ENCODE measurements at regions not wholly inside any gene's neighbourhood (a gene's known extent, or its start where the extent isn't known, plus 50 kb on each side); places are given as distances from the start of the nearest gene placed in this dataset.

DNA sequence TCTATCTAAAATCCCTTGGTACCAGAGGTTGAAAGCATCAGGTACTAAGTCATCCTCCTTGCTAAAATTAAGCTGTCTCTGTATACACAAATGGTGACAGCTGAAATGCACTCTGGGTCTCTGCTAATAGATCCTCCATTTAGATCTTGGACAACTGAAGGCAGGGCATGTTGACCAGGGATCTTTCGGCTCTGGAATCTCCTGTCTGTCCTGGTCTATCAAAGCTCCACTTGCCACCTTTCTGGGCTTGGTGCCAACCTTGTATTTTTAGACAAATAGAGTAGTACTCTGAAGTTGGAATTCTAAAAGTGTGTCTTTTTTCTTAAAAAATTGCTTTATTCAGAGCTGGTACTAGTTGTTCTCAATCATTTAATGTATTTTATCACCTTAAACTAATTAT lies 135.2 kb upstream of the HMHB1 start:
- no peaks in the 10 kb centered on the region for H3K79me1 ChIP-seq (ENCODE audit: low read length)
- no peak overlapping the region for H3K27ac ChIP-seq (ENCODE audit: low read depth, low read length)
- H3K18ac ChIP-seq (ENCODE audit: low read length): no peak overlapping the region
- H3K27me3 ChIP-seq (ENCODE audit: insufficient read depth, low read length, poor library complexity): no peaks in the 10 kb centered on the region
- no peak overlapping the region for H2AK5ac ChIP-seq (ENCODE audit: low read length)
- DNase-seq: no peak
- H3K4me2 ChIP-seq (ENCODE audit: low read length): no peak overlapping the region
- no peak overlapping the region for H3K4me3 ChIP-seq (ENCODE audit: low read length)
- H3K56ac ChIP-seq (ENCODE audit: low read length): no peak overlapping the region
- H3K9ac ChIP-seq (ENCODE audit: low read length): no peak overlapping the region
- no peak overlapping the region for H2BK15ac ChIP-seq (replicated peaks; ENCODE audit: low read depth)
- no peak overlapping the region for H3K23ac ChIP-seq (ENCODE audit: low read length)
- no peak overlapping the region for H4K5ac ChIP-seq (ENCODE audit: low read length)
- H4K8ac ChIP-seq (ENCODE audit: low read depth, low read length): no peak overlapping the region
- H3K4ac ChIP-seq (ENCODE audit: low read depth, low read length): no peak overlapping the region
- H3K36me3 ChIP-seq (ENCODE audit: control insufficient read depth, insufficient read depth, low read length): no peaks in the 10 kb centered on the region
- H3K4me1 ChIP-seq (ENCODE audit: control insufficient read depth, low read depth, low read length): no peaks in the 10 kb centered on the region
- H2BK120ac ChIP-seq (ENCODE audit: low read depth, low read length): no peak overlapping the region
- no peak overlapping the region for H2BK5ac ChIP-seq (ENCODE audit: low read length)
- H3K79me2 ChIP-seq (ENCODE audit: control insufficient read depth, insufficient read depth, low read length): no peaks in the 10 kb centered on the region
- no CpG with 5 or more reads among the region's 1 CpG for WGBS (ENCODE audit: extremely low coverage, insufficient coverage, low lambda C conversion rate)

DNA sequence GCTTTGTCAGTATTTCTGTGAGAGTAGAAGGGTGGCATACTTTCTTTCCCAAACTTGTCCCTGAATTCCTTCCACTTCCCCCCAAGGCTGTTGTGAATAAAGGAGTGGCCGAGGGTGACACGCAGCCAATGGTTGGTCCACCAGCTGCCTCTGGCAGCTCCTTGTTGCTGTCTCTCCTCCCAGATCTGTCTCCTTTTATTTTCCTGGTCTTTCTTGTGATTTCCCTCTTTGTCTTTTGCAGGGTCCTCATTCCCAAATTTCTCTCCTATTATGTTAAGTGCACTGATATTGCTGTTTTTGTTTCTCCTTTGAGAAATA lies 137.5 kb upstream of the HMHB1 start:
- Histone ChIP-seq H3K4ac (ENCODE audit: low read depth, low read length) (no peak overlapping the region), H2BK5ac (ENCODE audit: low read length) (no peak overlapping the region), H3K9ac (ENCODE audit: low read length) (no peak overlapping the region), H3K4me1 (ENCODE audit: control insufficient read depth, low read depth, low read length) (no peaks in the 10 kb centered on the region), H3K18ac (ENCODE audit: low read length) (no peak overlapping the region), H3K4me2 (ENCODE audit: low read length) (no peak overlapping the region), H2AK5ac (ENCODE audit: low read length) (no peak overlapping the region), H4K5ac (ENCODE audit: low read length) (no peak overlapping the region), H3K27me3 (ENCODE audit: insufficient read depth, low read length, poor library complexity) (no peaks in the 10 kb centered on the region), H3K79me1 (ENCODE audit: low read length) (no peaks in the 10 kb centered on the region), H4K8ac (ENCODE audit: low read depth, low read length) (no peak overlapping the region), H3K79me2 (ENCODE audit: control insufficient read depth, insufficient read depth, low read length) (no peaks in the 10 kb centered on the region), H3K56ac (ENCODE audit: low read length) (no peak overlapping the region), H2BK120ac (ENCODE audit: low read depth, low read length) (no peak overlapping the region), H3K27ac (ENCODE audit: low read depth, low read length) (no peak overlapping the region), H3K36me3 (ENCODE audit: control insufficient read depth, insufficient read depth, low read length) (no peaks in the 10 kb centered on the region), H3K23ac (ENCODE audit: low read length) (no peak overlapping the region), H3K4me3 (ENCODE audit: low read length) (no peak overlapping the region), H2BK15ac (replicated peaks; ENCODE audit: low read depth) (no peak overlapping the region)
- WGBS (ENCODE audit: extremely low coverage, insufficient coverage, low lambda C conversion rate): no CpG with 5 or more reads among the region's 2 CpGs
- DNase-seq: no peak

GRCh38 chr5:143673676-143674468 lies 138.1 kb upstream of the HMHB1 start:
- H3K9ac ChIP-seq (ENCODE audit: low read length): no peak overlapping the region
- H3K4me2 ChIP-seq (ENCODE audit: low read length): no peak overlapping the region
- H2AK5ac ChIP-seq (ENCODE audit: low read length): no peak overlapping the region
- no peaks in the 10 kb centered on the region for H3K36me3 ChIP-seq (ENCODE audit: control insufficient read depth, insufficient read depth, low read length)
- H3K27me3 ChIP-seq (ENCODE audit: insufficient read depth, low read length, poor library complexity): no peaks in the 10 kb centered on the region
- H3K23ac ChIP-seq (ENCODE audit: low read length): no peak overlapping the region
- no peak overlapping the region for H3K56ac ChIP-seq (ENCODE audit: low read length)
- H3K4me1 ChIP-seq (ENCODE audit: control insufficient read depth, low read depth, low read length): no peaks in the 10 kb centered on the region
- H3K18ac ChIP-seq (ENCODE audit: low read length): no peak overlapping the region
- H3K27ac ChIP-seq (ENCODE audit: low read depth, low read length): no peak overlapping the region
- H2BK5ac ChIP-seq (ENCODE audit: low read length): no peak overlapping the region
- no peaks in the 10 kb centered on the region for H3K79me1 ChIP-seq (ENCODE audit: low read length)
- no peak overlapping the region for H3K4me3 ChIP-seq (ENCODE audit: low read length)
- no peak overlapping the region for H3K4ac ChIP-seq (ENCODE audit: low read depth, low read length)
- DNase-seq: no peak
- H4K5ac ChIP-seq (ENCODE audit: low read length): no peak overlapping the region
- no CpG with 5 or more reads among the region's 3 CpGs for WGBS (ENCODE audit: extremely low coverage, insufficient coverage, low lambda C conversion rate)
- H4K8ac ChIP-seq (ENCODE audit: low read depth, low read length): no peak overlapping the region
- no peak overlapping the region for H2BK15ac ChIP-seq (replicated peaks; ENCODE audit: low read depth)
- H3K79me2 ChIP-seq (ENCODE audit: control insufficient read depth, insufficient read depth, low read length): no peaks in the 10 kb centered on the region
- H2BK120ac ChIP-seq (ENCODE audit: low read depth, low read length): no peak overlapping the region

DNA sequence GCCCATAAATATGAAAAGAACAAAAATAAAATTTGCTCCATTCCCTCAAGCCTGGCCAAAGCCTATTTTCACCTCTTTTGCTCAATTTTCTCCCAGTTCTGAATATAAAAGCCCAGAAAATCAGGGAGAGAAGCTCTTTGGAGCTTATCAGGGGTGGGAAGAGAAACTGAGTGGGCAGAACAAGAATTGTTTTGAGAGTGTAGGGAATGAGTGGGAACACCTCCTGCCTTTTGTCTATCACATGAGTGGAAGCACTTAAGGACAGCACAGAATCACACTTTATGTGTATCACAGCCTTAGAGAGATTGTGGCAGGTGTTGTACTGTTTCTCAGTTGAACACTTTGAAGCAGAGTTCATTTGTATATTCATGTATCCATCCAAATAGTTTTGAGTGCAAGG lies 139.2 kb upstream of the HMHB1 start:
- Histone ChIP-seq H3K18ac (ENCODE audit: low read length) (no peak overlapping the region), H2AK5ac (ENCODE audit: low read length) (no peak overlapping the region), H3K4me3 (ENCODE audit: low read length) (no peak overlapping the region), H3K9ac (ENCODE audit: low read length) (no peak overlapping the region), H3K4me1 (ENCODE audit: control insufficient read depth, low read depth, low read length) (no peaks in the 10 kb centered on the region), H2BK5ac (ENCODE audit: low read length) (no peak overlapping the region), H3K23ac (ENCODE audit: low read length) (no peak overlapping the region), H2BK120ac (ENCODE audit: low read depth, low read length) (no peak overlapping the region), H3K56ac (ENCODE audit: low read length) (no peak overlapping the region), H3K27me3 (ENCODE audit: insufficient read depth, low read length, poor library complexity) (no peaks in the 10 kb centered on the region), H4K8ac (ENCODE audit: low read depth, low read length) (no peak overlapping the region), H3K79me1 (ENCODE audit: low read length) (no peaks in the 10 kb centered on the region), H2BK15ac (replicated peaks; ENCODE audit: low read depth) (no peak overlapping the region), H3K4me2 (ENCODE audit: low read length) (no peak overlapping the region), H3K27ac (ENCODE audit: low read depth, low read length) (no peak overlapping the region), H4K5ac (ENCODE audit: low read length) (no peak overlapping the region), H3K36me3 (ENCODE audit: control insufficient read depth, insufficient read depth, low read length) (no peaks in the 10 kb centered on the region), H3K4ac (ENCODE audit: low read depth, low read length) (no peak overlapping the region), H3K79me2 (ENCODE audit: control insufficient read depth, insufficient read depth, low read length) (no peaks in the 10 kb centered on the region)
- DNase-seq: no peak

DNA sequence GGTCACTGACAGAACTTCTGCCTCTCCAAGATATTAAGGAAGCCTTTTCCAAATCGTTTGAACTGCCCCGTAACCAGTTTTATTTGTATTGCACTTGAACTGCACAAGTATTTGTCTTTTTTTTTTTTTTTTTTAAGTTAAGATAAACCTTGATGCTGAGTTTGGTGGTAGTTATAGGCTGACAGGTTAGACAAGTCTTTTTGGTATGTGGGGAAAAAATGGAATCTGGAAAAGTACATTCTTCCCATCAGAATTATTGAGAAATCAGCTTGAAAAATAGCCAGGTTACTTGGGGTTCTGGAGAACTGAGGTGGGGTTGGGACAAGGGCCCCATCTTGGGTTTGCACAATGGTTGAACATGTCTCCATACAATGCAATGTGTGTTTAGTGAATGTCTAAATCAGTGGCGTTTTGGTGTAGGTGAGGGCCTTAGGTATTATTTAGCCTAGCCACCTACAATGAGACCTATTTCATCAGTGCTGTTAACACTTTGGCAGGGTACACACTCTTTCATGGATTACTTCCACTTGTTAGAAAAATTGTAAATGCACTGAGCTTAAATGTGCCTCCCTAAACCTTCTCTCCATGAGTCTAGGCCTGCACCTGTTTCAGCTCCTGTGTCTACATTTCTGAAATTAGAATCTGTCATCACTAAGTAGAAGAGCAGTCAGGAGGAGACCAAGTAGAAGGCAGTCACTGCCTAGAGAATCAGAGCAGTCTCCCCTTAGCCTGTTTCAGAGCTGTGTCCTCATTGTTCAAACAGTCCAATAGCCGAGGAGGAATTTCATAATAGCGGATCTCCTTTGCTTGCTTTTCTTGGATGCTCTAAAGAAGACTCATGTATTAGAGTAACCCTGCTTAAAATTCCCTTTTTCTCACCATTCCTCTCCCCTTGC lies 140.0 kb upstream of the HMHB1 start:
- H3K4ac ChIP-seq (ENCODE audit: low read depth, low read length): no peak overlapping the region
- no peak overlapping the region for H2BK15ac ChIP-seq (replicated peaks; ENCODE audit: low read depth)
- H3K4me1 ChIP-seq (ENCODE audit: control insufficient read depth, low read depth, low read length): no peaks in the 10 kb centered on the region
- H2AK5ac ChIP-seq (ENCODE audit: low read length): no peak overlapping the region
- no peak overlapping the region for H3K56ac ChIP-seq (ENCODE audit: low read length)
- no peaks in the 10 kb centered on the region for H3K79me1 ChIP-seq (ENCODE audit: low read length)
- no peak overlapping the region for H2BK5ac ChIP-seq (ENCODE audit: low read length)
- no peak overlapping the region for H3K4me3 ChIP-seq (ENCODE audit: low read length)
- no peaks in the 10 kb centered on the region for H3K27me3 ChIP-seq (ENCODE audit: insufficient read depth, low read length, poor library complexity)
- no peaks in the 10 kb centered on the region for H3K36me3 ChIP-seq (ENCODE audit: control insufficient read depth, insufficient read depth, low read length)
- no peaks in the 10 kb centered on the region for H3K79me2 ChIP-seq (ENCODE audit: control insufficient read depth, insufficient read depth, low read length)
- H3K27ac ChIP-seq (ENCODE audit: low read depth, low read length): no peak overlapping the region
- DNase-seq: no peak
- H4K5ac ChIP-seq (ENCODE audit: low read length): no peak overlapping the region
- H3K9ac ChIP-seq (ENCODE audit: low read length): no peak overlapping the region
- no CpG with 5 or more reads among the region's 5 CpGs for WGBS (ENCODE audit: extremely low coverage, insufficient coverage, low lambda C conversion rate)
- H3K4me2 ChIP-seq (ENCODE audit: low read length): no peak overlapping the region
- H2BK120ac ChIP-seq (ENCODE audit: low read depth, low read length): no peak overlapping the region
- H3K18ac ChIP-seq (ENCODE audit: low read length): no peak overlapping the region
- no peak overlapping the region for H3K23ac ChIP-seq (ENCODE audit: low read length)
- H4K8ac ChIP-seq (ENCODE audit: low read depth, low read length): no peak overlapping the region

All from mesendoderm (in vitro differentiated cells).